ENCODE measurements at regions not wholly inside any gene's neighbourhood (a gene's known extent, or its start where the extent isn't known, plus 50 kb on each side); places are given as distances from the start of the nearest gene placed in this dataset.

- TF ChIP-seq ZBTB7A (IDR thresholded peaks at IDR 0.05; ENCODE audit: low read depth) (no peak), NFIC (IDR thresholded peaks at IDR 0.05) (no peak), TAF1 (IDR thresholded peaks at IDR 0.05; ENCODE audit: low read depth) (no peak), USF1 (IDR thresholded peaks at IDR 0.05) (no peak), REST (IDR thresholded peaks at IDR 0.05; ENCODE audit: low read depth) (no peak), YY1 (IDR thresholded peaks at IDR 0.05; ENCODE audit: low read depth) (no peak), FOXM1 (IDR thresholded peaks at IDR 0.05; ENCODE audit: borderline replicate concordance, low read depth) (no peak), MAX (IDR thresholded peaks at IDR 0.05) (no peak)
Measured at GRCh38 chr5:92372766-92373165, 989.6 kb upstream of the ARRDC3 start.

GRCh38 chr5:92371889-92372235 is 988.7 kb upstream of the ARRDC3 start:
- no peak for TF ChIP-seq FOXM1 (IDR thresholded peaks at IDR 0.05; ENCODE audit: borderline replicate concordance, low read depth)
- TF ChIP-seq REST (IDR thresholded peaks at IDR 0.05; ENCODE audit: low read depth): no peak
- no peak for TF ChIP-seq TCF12 (IDR thresholded peaks at IDR 0.05; ENCODE audit: low read depth)

GRCh38 chr5:92371171-92371888 is 988.2 kb upstream of the ARRDC3 start:
- TF ChIP-seq MAX (IDR thresholded peaks at IDR 0.05) (no peak), CREB1 (IDR thresholded peaks at IDR 0.05; ENCODE audit: low read depth) (no peak), FOXM1 (IDR thresholded peaks at IDR 0.05; ENCODE audit: borderline replicate concordance, low read depth) (no peak), RAD21 (IDR thresholded peaks at IDR 0.05; ENCODE audit: low read depth) (no peak), TAF1 (IDR thresholded peaks at IDR 0.05; ENCODE audit: low read depth) (no peak), YY1 (IDR thresholded peaks at IDR 0.05; ENCODE audit: low read depth) (no peak)

GRCh38 chr5:92370032-92370431 is 986.9 kb upstream of the ARRDC3 start:
- no peak for TF ChIP-seq TAF1 (IDR thresholded peaks at IDR 0.05; ENCODE audit: low read depth)
- no peak for TF ChIP-seq EP300 (IDR thresholded peaks at IDR 0.05; ENCODE audit: borderline replicate concordance)
- no peak for TF ChIP-seq CREB1 (IDR thresholded peaks at IDR 0.05; ENCODE audit: low read depth)
- no peak for TF ChIP-seq ZBTB7A (IDR thresholded peaks at IDR 0.05; ENCODE audit: low read depth)
- TF ChIP-seq TCF12 (IDR thresholded peaks at IDR 0.05; ENCODE audit: low read depth): no peak
- no peak for TF ChIP-seq YY1 (IDR thresholded peaks at IDR 0.05; ENCODE audit: low read depth)
- TF ChIP-seq TEAD4 (IDR thresholded peaks at IDR 0.05): no peak
- TF ChIP-seq EGR1 (IDR thresholded peaks at IDR 0.05): no peak
- no peak for TF ChIP-seq RAD21 (IDR thresholded peaks at IDR 0.05; ENCODE audit: low read depth)
- TF ChIP-seq FOXM1 (IDR thresholded peaks at IDR 0.05; ENCODE audit: borderline replicate concordance, low read depth): no peak
- TF ChIP-seq NFIC (IDR thresholded peaks at IDR 0.05): no peak
- no peak for TF ChIP-seq USF1 (IDR thresholded peaks at IDR 0.05)
- TF ChIP-seq CEBPB (IDR thresholded peaks at IDR 0.05): no peak
- TF ChIP-seq MAX (IDR thresholded peaks at IDR 0.05): no peak
- no peak for TF ChIP-seq REST (IDR thresholded peaks at IDR 0.05; ENCODE audit: low read depth)

- TF ChIP-seq TEAD4 (IDR thresholded peaks at IDR 0.05) (no peak), CREB1 (IDR thresholded peaks at IDR 0.05; ENCODE audit: low read depth) (no peak), EP300 (IDR thresholded peaks at IDR 0.05; ENCODE audit: borderline replicate concordance) (no peak), CEBPB (IDR thresholded peaks at IDR 0.05) (no peak), RAD21 (IDR thresholded peaks at IDR 0.05; ENCODE audit: low read depth) (no peak), YY1 (IDR thresholded peaks at IDR 0.05; ENCODE audit: low read depth) (no peak), EGR1 (IDR thresholded peaks at IDR 0.05) (no peak), REST (IDR thresholded peaks at IDR 0.05; ENCODE audit: low read depth) (no peak), TAF1 (IDR thresholded peaks at IDR 0.05; ENCODE audit: low read depth) (no peak), ZBTB7A (IDR thresholded peaks at IDR 0.05; ENCODE audit: low read depth) (no peak), NFIC (IDR thresholded peaks at IDR 0.05) (no peak), MAX (IDR thresholded peaks at IDR 0.05) (no peak), TCF12 (IDR thresholded peaks at IDR 0.05; ENCODE audit: low read depth) (no peak), USF1 (IDR thresholded peaks at IDR 0.05) (no peak)
Measured at GRCh38 chr5:92369587-92369986, 986.5 kb upstream of the ARRDC3 start.
